Pancreas (tissue), 10 donors: ENCODE measurements at regions not wholly inside any gene's neighbourhood (a gene's known extent, or its start where the extent isn't known, plus 50 kb on each side); places are given as distances from the start of the nearest gene placed in this dataset.
"Not testable (repeated sequence)": the region's sequence is repeated elsewhere in the genome, so short reads cannot be mapped to it uniquely, and the experiment has no call there.

ENCODE experiments used
- ATAC-seq, 4 donors: fragments of 200-7000 bp; cut with Tn5 transposase; one replicate each; pipeline versions ENCODE4 v1.8.0 to v1.9.1; 2020; ENCODE audit warnings: mild to moderate bottlenecking in 4 of 4, moderate library complexity in 4 of 4
- DNase-seq, 6 donors: peaks; one replicate each; pipeline ENCODE4 v3.0.0-alpha.2; 2020
- FAIRE-seq: peaks from 2 replicates; lab custom pipeline; 2012; peaks lifted over from hg19 to GRCh38; lab: Jason Lieb, UNC
- H3K27ac ChIP-seq, 4 donors: fragments of 200-600 bp; sonication (generic); 1 replicate in 3 of 4; 2 replicates in 1 of 4; pipeline versions ENCODE4 v1.5.0 to v1.8.0; 2020
- H3K27me3 ChIP-seq, 4 donors: fragments of 200-600 bp; one replicate each; pipeline ENCODE4 v1.8.0; 2021
- H3K36me3 ChIP-seq, 3 donors: fragments of 200-600 bp; sonication (generic) in 1 of 3; one replicate each; pipeline versions ENCODE4 v1.5.0 to v1.8.0; 2020 to 2021
- H3K4me1 ChIP-seq, 3 donors: fragments of 200-600 bp; one replicate each; pipeline ENCODE4 v1.8.0; 2021
- H3K4me3 ChIP-seq, 4 donors: fragments of 200-600 bp; sonication (generic) in 2 of 4; one replicate each; pipeline versions ENCODE4 v1.5.0 to v1.8.0; 2020 to 2021
- H3K9me3 ChIP-seq, 4 donors: fragments of 200-600 bp; one replicate each; pipeline ENCODE4 v1.8.0; 2021
- CTCF ChIP-seq, 4 donors: fragments of 200-600 bp; sonication (generic) in 3 of 4; IDR thresholded peaks; one replicate each; pipeline versions ENCODE4 v1.5.0 to v1.8.0; 2021; ENCODE audit warnings: antibody characterized with exemption in 4 of 4
- WGBS, 2 donors: extraction: QIAGEN DNeasy Blood & Tissue Kit; methylation state at CpG; one replicate each; pipeline ENCODE4 v1.1.7; 2013; 5-methylcytosine and 5-hydroxymethylcytosine counted together
- intact Hi-C, 3 donors: fragments of 100-400 bp; cut with DNase I; formaldehyde crosslinking; loops; one replicate each; pipeline versions ENCODE4 v1.11.1 to v1.14.2; 2022
- donor health status: healthy with polysubstance abuse.
- donor health status: DM: no; HTN: no; CAD: no; lungs with moderate emphysema.
- donor health status: DM: no; HTN: no; CAD: no.
- donor health status: control.
- donor health status: control.
- donor health status: Bipolar disorder and iron deficiency.
- donor health status: DM: yes; HTN: yes; CAD: no.
- donor health status: DM: no; HTN: no; CAD: no.
- donor health status: DM: no; HTN: no; CAD: no.
- donor health status: DM: yes; HTN: yes; CAD: no.

GRCh38 chr11:134944986-134945385, 532.9 kb upstream of the B3GAT1 start:
- DNase-seq (no peak), ATAC-seq (no peak), FAIRE-seq (no peak)
- H3K4me3 ChIP-seq, result no peak overlapping the region
- no peaks in the 10 kb centered on the region for H3K4me1 ChIP-seq
- TF ChIP-seq CTCF (IDR thresholded peaks at IDR 0.05), result no peak
- H3K9me3 ChIP-seq, result no peaks in the 10 kb centered on the region
- no peaks in the 10 kb centered on the region for H3K27me3 ChIP-seq
- no peak overlapping the region for H3K27ac ChIP-seq
- WGBS, 2 donors, result 77 to 84% methylated on average over 10 of the region's 10 CpGs
- intact Hi-C loops, result no loop called here
- H3K36me3 ChIP-seq, result no peaks in the 10 kb centered on the region

GRCh38 chr11:134944131-134944530, 532.1 kb upstream of the B3GAT1 start:
- no peaks in the 10 kb centered on the region for H3K9me3 ChIP-seq
- TF ChIP-seq CTCF (IDR thresholded peaks at IDR 0.05), result no peak
- intact Hi-C loops, result no loop called here
- H3K27ac ChIP-seq, result no peak overlapping the region
- H3K4me1 ChIP-seq, result no peaks in the 10 kb centered on the region
- ATAC-seq (no peak), DNase-seq (no peak), FAIRE-seq (no peak)
- H3K4me3 ChIP-seq, result no peak overlapping the region
- no peaks in the 10 kb centered on the region for H3K27me3 ChIP-seq
- 68 to 75% methylated on average over 5 of the region's 5 CpGs for WGBS, 2 donors
- H3K36me3 ChIP-seq, result no peaks in the 10 kb centered on the region

GRCh38 chr11:134943544-134943943, 531.5 kb upstream of the B3GAT1 start:
- no peak for ATAC-seq
- H3K9me3 ChIP-seq, result no peaks in the 10 kb centered on the region
- 63 to 83% methylated on average over 6 of the region's 6 CpGs for WGBS, 2 donors
- no peaks in the 10 kb centered on the region for H3K27me3 ChIP-seq
- H3K27ac ChIP-seq, result no peak overlapping the region
- no peak for FAIRE-seq
- no peaks in the 10 kb centered on the region for H3K4me1 ChIP-seq
- no peak for TF ChIP-seq CTCF (IDR thresholded peaks at IDR 0.05)
- no peaks in the 10 kb centered on the region for H3K36me3 ChIP-seq
- no peak overlapping the region for H3K4me3 ChIP-seq
- intact Hi-C loops, result no loop called here
- DNase-seq, result no peak

- ATAC-seq (peak in 1 of 4 donors; percentile 56), FAIRE-seq (no peak), DNase-seq (no peak)
- H3K36me3 ChIP-seq, result no peaks in the 10 kb centered on the region
- WGBS, 2 donors, result 62 to 65% methylated on average over 12 of the region's 12 CpGs
- H3K4me3 ChIP-seq, result no peak overlapping the region
- H3K9me3 ChIP-seq, result no peaks in the 10 kb centered on the region
- TF ChIP-seq CTCF (IDR thresholded peaks at IDR 0.05), result no peak
- H3K27me3 ChIP-seq, result no peaks in the 10 kb centered on the region
- no peaks in the 10 kb centered on the region for H3K4me1 ChIP-seq
- H3K27ac ChIP-seq, result no peak overlapping the region
- intact Hi-C loops, result no loop called here
Measured at GRCh38 chr11:134942681-134943080, 530.6 kb upstream of the B3GAT1 start.

GRCh38 chr11:134941936-134942600, 530.0 kb upstream of the B3GAT1 start:
- DNase-seq, result not testable (repeated sequence)
- ATAC-seq, result peak in 1 of 4 donors; percentile 72

More at GRCh38 chr11:134941936-134942600, 530.0 kb upstream of the B3GAT1 start:
- H3K36me3 ChIP-seq, H3K27ac ChIP-seq, H3K4me3 ChIP-seq, FAIRE-seq, intact Hi-C loops, H3K9me3 ChIP-seq, H3K4me1 ChIP-seq, H3K27me3 ChIP-seq: not testable (repeated sequence)
- 30 to 36% methylated on average over 18 of the region's 18 CpGs for WGBS, 2 donors
